Osteocyte (in vitro differentiated cells): ENCODE measurements at regions not wholly inside any gene's neighbourhood (a gene's known extent, or its start where the extent isn't known, plus 50 kb on each side); places are given as distances from the start of the nearest gene placed in this dataset.

Experiments used
- DNase-seq: peaks from one replicate; pipeline ENCODE4 v3.0.0; 2021; ENCODE audit warnings: mixed read lengths; ENCODE audit not compliant: unreplicated experiment; ENCODE audit errors: extremely low spot score
- H3K27ac Mint-ChIP-seq: one replicate; pipeline ENCODE4 v1.8.0; 2021; ENCODE audit warnings: mild to moderate bottlenecking, mixed read lengths; ENCODE audit not compliant: unreplicated experiment
- H3K27me3 Mint-ChIP-seq: one replicate; pipeline ENCODE4 v1.8.0; 2021; ENCODE audit warnings: mixed read lengths; ENCODE audit not compliant: unreplicated experiment
- H3K36me3 Mint-ChIP-seq: one replicate; pipeline ENCODE4 v1.8.0; 2021; ENCODE audit warnings: mixed read lengths; ENCODE audit not compliant: unreplicated experiment
- H3K4me1 Mint-ChIP-seq: one replicate; pipeline ENCODE4 v1.8.0; 2021; ENCODE audit warnings: mixed read lengths; ENCODE audit not compliant: unreplicated experiment
- H3K4me3 Mint-ChIP-seq: one replicate; pipeline ENCODE4 v1.8.0; 2021; ENCODE audit warnings: mild to moderate bottlenecking, moderate library complexity, mixed read lengths; ENCODE audit not compliant: unreplicated experiment
- H3K9me3 Mint-ChIP-seq: one replicate; pipeline ENCODE4 v1.8.0; 2021; ENCODE audit warnings: mixed read lengths; ENCODE audit not compliant: unreplicated experiment
- TF ChIP-seq, protein P1 (sequence below): fragments of 200-600 bp; sonication (generic); IDR thresholded peaks from 2 replicates; pipeline ENCODE4 v1.5.0; 2021; ENCODE audit warnings: antibody characterized with exemption, mild to moderate bottlenecking, moderate library complexity

DNA sequence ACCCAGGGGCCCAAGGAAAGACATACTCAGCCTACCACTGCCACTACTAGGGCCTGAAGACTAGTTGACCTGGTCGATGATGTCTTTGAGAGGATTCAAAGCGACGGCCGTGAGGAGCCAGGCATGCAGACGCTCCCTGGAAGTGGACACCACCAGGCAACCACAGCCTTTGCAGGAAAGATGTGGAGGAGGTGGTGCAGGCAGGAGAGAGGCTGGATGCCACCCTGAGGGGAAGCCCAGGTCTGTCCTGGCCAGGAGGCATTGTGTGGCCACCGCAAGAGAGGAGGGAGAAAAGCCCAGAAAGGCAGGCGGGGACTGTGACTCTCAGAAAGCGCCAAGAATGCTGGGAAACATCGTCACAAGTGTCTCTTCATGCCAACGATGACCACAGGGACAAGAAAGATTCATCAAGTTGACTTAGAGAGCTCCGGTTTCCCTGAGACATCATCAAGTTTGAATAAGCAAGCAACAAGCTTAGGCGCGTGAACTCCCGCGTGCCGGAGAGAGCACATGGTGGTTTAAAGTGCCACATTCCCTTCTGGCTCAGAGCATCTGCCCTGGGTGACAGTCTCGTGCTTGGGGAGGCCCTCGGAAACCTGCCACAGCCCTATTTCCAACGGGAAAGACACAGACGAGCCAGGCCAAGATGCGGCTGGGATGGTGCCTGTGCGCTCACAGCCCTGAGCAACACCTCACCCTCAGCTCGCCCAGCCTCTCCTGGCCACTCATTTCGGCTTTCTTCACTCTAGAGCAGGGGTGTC is 464.5 kb upstream of the SALL3 start:
- no peak overlapping the region for H3K27ac Mint-ChIP-seq

DNA sequence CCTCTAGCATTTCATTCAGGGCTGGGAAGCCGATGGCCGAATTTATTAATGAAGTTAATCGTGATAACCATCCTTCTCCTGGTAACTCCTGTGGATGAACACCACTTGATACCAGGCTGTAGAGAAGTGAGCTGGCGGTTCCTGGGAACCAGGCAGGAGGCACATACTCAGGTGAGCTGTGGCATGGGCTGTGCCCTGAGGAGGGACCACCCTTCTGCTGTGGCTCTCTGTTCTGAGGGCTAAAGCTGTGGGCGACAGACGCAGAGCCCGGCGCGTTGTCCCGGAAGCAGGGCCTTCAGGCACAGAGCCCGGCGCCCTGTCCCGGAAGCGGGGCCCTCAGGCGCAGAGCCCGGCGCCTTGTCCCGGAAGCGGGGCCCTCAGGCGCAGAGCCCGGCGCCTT is 462.3 kb upstream of the SALL3 start:
- Mint-ChIP-seq H3K9me3 (peaks cover 20% of the 10 kb centered on the region), H3K4me1 (no peaks in the 10 kb centered on the region), H3K27me3 (no peaks in the 10 kb centered on the region), H3K36me3 (no peaks in the 10 kb centered on the region), H3K27ac (no peak overlapping the region), H3K4me3 (no peak overlapping the region)
- TF ChIP-seq, protein P1, sequence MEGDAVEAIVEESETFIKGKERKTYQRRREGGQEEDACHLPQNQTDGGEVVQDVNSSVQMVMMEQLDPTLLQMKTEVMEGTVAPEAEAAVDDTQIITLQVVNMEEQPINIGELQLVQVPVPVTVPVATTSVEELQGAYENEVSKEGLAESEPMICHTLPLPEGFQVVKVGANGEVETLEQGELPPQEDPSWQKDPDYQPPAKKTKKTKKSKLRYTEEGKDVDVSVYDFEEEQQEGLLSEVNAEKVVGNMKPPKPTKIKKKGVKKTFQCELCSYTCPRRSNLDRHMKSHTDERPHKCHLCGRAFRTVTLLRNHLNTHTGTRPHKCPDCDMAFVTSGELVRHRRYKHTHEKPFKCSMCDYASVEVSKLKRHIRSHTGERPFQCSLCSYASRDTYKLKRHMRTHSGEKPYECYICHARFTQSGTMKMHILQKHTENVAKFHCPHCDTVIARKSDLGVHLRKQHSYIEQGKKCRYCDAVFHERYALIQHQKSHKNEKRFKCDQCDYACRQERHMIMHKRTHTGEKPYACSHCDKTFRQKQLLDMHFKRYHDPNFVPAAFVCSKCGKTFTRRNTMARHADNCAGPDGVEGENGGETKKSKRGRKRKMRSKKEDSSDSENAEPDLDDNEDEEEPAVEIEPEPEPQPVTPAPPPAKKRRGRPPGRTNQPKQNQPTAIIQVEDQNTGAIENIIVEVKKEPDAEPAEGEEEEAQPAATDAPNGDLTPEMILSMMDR: no peak
- peak; percentile 49 for DNase-seq

More for the DNA sequence above, 464.5 kb upstream of the SALL3 start:
- no peaks in the 10 kb centered on the region for H3K27me3 Mint-ChIP-seq
- H3K4me3 Mint-ChIP-seq: no peak overlapping the region
- H3K9me3 Mint-ChIP-seq: peaks cover 16% of the 10 kb centered on the region
- peak; percentile 73 for DNase-seq
- no peaks in the 10 kb centered on the region for H3K36me3 Mint-ChIP-seq
- TF ChIP-seq, protein P1: no peak
- no peaks in the 10 kb centered on the region for H3K4me1 Mint-ChIP-seq

DNA sequence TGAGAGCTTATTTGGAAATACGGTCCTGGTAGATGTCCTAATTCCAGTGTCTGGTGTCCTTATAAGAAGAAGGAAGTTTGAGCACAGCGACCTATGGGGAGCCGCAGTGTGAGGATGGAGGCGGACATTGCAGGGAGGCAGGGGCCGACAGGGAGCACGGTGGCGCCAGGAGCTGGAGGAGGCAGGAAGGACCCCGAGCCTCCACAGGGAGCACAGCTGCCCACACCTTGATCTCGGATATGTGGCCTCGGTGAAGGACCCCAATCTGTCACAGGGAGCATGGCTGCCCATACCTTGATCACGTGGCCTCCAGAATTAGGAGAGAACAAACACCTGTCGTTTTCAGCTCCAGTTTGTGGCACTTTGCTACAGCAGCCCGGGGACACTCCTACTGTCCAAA is 461.6 kb upstream of the SALL3 start:
- Mint-ChIP-seq H3K36me3 (no peaks in the 10 kb centered on the region), H3K27ac (no peak overlapping the region), H3K27me3 (no peaks in the 10 kb centered on the region), H3K4me3 (no peak overlapping the region), H3K4me1 (no peaks in the 10 kb centered on the region), H3K9me3 (peaks cover 25% of the 10 kb centered on the region)
- peak; percentile 67 for DNase-seq
- TF ChIP-seq, protein P1: no peak

DNA sequence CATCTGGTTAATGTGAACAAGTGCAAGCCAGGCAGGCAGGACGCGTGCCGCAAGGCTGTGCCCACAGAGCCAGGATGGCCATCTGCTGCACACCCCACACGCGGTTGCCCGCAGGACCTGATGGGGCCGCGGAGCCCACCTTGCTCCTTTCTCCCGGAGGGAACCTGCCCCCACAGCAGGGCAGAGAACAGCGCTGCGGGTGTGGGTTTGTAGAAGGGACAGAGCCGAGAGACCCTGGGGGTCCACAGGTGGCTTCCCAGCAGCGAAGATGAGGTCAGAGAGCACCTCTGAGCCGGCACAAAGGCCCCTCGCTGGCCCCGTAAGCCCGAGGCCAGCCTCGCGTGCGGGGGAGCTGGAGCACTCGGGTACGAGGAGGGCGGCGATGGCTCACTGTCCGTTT is 460.8 kb upstream of the SALL3 start:
- DNase-seq: peak; percentile 81
- Mint-ChIP-seq H3K27me3 (no peaks in the 10 kb centered on the region), H3K4me1 (no peaks in the 10 kb centered on the region), H3K27ac (no peak overlapping the region), H3K36me3 (no peaks in the 10 kb centered on the region), H3K9me3 (peaks cover 27% of the 10 kb centered on the region), H3K4me3 (no peak overlapping the region)
- TF ChIP-seq, protein P1: no peak

GRCh38 chr18:78519394-78520062 is 460.1 kb upstream of the SALL3 start:
- TF ChIP-seq, protein P1: no peak
- Mint-ChIP-seq H3K9me3 (peaks cover 33% of the 10 kb centered on the region), H3K4me3 (no peak overlapping the region), H3K27me3 (no peaks in the 10 kb centered on the region), H3K4me1 (no peaks in the 10 kb centered on the region), H3K36me3 (no peaks in the 10 kb centered on the region), H3K27ac (no peak overlapping the region)
- peak; percentile 53 for DNase-seq
